Right lobe of liver (tissue), 4 donors: ENCODE measurements at regions not wholly inside any gene's neighbourhood (a gene's known extent, or its start where the extent isn't known, plus 50 kb on each side); places are given as distances from the start of the nearest gene placed in this dataset.

Source experiments
- POLR2A ChIP-seq: fragments of 450-650 bp; IDR thresholded peaks from one replicate; pipeline ENCODE4 v1.6.1; 2017; ENCODE audit warnings: antibody characterized with exemption, mild to moderate bottlenecking
- TF ChIP-seq, protein P1 (sequence below), 4 donors: fragments of 200-600 bp in 3 of 4; fragments of 450-650 bp in 1 of 4; IDR thresholded peaks; one replicate each; pipeline versions ENCODE4 v1.5.1 to v1.8.0; 2016 to 2022; ENCODE audit warnings: antibody characterized with exemption in 4 of 4, mild to moderate bottlenecking in 2 of 4
- donor health status: DM: no; HTN: no; CAD: no.
- donor health status: DM: no; HTN: no; CAD: no.
- donor health status: DM: no; HTN: yes; CAD: no.

DNA sequence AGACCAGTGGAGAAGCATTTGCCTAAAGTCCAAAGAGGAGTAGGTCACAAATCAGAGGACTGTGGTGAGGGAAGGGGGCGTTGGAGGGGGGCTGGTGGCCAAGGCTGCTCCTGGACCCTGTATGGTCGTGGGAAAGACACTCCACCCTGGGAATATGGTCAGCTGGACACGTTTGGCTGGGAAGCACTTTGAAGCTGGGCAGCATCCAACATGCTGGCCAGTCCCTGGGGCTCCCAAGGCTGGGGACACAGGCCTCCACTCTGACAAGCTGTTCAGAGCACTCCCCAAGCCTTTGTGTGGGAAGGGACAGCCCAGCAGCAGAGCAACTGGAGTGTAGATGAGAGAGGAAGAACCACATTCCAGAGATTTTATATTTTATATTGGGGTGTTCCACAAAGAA lies 203.2 kb downstream of the ANKRD60 start:
- no peak for TF ChIP-seq POLR2A
- TF ChIP-seq, protein P1, sequence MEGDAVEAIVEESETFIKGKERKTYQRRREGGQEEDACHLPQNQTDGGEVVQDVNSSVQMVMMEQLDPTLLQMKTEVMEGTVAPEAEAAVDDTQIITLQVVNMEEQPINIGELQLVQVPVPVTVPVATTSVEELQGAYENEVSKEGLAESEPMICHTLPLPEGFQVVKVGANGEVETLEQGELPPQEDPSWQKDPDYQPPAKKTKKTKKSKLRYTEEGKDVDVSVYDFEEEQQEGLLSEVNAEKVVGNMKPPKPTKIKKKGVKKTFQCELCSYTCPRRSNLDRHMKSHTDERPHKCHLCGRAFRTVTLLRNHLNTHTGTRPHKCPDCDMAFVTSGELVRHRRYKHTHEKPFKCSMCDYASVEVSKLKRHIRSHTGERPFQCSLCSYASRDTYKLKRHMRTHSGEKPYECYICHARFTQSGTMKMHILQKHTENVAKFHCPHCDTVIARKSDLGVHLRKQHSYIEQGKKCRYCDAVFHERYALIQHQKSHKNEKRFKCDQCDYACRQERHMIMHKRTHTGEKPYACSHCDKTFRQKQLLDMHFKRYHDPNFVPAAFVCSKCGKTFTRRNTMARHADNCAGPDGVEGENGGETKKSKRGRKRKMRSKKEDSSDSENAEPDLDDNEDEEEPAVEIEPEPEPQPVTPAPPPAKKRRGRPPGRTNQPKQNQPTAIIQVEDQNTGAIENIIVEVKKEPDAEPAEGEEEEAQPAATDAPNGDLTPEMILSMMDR (IDR thresholded peaks at IDR 0.05) = no peak
